TTC549 (cell line): ENCODE measurements at regions not wholly inside any gene's neighbourhood (a gene's known extent, or its start where the extent isn't known, plus 50 kb on each side); places are given as distances from the start of the nearest gene placed in this dataset.

Experiments used
- FAIRE-seq: peaks from 2 replicates; lab custom pipeline; 2012; peaks lifted over from hg19 to GRCh38; lab: Jason Lieb, UNC

- FAIRE-seq = no peak
Observed at GRCh38 chr9:79929285-79929684, 357.5 kb downstream of the TLE4 start.

- FAIRE-seq = no peak
Observed at GRCh38 chr9:79928661-79929223, 357.0 kb downstream of the TLE4 start.

DNA sequence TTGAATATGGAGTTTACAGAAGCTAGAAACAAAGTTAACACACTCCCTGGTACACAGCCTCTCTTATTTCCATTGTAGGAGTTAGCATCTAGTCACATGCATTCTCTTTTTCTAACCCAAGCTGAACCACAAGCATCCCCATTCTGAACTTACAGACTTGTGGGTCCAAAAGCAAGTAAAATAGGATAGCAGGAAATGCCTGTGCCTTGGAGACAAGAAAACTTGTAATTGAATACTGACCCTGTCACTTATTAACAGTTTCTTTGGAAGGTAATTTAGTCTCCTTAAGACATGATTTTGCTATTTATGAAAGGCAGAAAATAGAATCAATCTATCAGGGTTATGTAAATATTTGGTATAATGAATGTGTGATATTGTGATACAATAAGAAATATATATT lies 353.6 kb downstream of the TLE4 start:
- FAIRE-seq = no peak

GRCh38 chr9:79924836-79925235 lies 353.1 kb downstream of the TLE4 start:
- no peak for FAIRE-seq

- FAIRE-seq = no peak
Observed at GRCh38 chr9:79917421-79917820, 345.7 kb downstream of the TLE4 start.

DNA sequence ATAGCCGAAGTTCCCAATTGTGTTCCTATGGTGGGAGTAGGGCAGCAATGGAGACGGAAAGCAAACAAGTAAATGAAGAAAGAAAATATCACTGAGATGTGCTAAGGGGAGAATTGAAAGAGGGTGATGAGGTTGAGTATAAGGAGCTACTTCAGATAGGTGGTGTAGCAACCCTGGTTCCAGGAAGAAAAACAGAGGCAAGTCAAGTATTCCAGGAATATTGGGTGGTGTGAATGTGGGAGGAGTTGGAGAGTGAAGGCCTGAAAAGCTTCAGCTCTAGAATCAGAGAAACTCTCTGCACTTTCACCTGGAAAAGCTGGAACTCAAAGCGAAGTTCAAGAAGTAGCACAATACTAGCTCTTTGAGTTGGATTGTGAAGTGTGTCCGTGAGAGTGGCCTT lies 342.1 kb downstream of the TLE4 start:
- no peak for FAIRE-seq

DNA sequence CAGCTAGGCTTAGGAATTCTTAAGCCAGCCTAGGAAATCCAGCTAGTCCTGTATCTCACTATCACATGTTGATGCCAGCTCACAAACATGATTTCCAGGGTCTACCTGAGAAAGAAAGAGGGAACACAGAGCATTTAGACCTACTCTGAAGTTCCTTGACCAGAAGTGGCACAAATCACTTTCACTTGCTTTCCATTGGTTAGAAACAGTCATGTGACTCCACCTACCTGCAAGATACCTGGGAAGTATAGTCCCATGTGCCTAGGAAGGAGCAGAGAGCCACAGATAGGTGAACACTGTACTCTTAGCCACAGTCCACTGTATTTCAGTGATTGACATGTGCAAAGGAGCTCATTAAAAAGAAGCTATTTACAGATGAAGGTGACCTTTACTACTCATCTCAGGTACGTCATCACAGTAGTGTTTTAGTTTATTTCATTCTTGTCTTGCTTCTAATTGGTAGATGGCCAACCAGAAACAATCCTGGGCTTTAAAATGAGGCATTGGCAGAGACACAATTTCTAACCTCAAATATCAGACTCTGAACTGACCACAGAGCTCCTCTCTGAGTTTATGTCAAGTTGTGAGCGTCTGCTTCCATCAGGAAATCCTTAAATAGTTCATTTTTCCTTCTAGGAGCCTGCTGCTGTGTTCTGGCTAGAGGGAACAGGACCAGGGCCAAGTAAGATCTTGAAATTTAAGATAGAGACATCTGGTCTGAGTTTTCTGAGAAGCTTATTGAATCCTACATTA lies 340.7 kb downstream of the TLE4 start:
- FAIRE-seq = no peak

DNA sequence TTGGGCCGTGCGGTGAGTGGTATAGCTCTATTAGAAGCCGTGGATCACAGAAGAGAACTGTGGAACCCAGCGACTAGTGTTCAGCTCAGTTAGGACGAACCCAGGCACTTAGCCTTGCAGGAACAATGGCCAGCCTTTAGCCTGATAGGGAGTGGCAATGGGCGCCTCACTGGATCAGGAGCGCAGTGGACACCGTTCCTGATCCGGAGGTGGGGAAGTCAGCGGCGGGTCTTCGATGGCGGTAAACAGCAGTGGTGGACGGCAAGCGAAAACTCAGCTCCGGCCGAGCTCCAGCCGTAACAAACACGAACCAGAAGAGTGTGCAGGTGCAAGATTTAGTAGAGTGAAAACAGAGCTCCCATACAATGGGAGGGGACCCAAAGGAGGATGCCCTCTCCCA lies 340.0 kb downstream of the TLE4 start:
- FAIRE-seq = no peak

DNA sequence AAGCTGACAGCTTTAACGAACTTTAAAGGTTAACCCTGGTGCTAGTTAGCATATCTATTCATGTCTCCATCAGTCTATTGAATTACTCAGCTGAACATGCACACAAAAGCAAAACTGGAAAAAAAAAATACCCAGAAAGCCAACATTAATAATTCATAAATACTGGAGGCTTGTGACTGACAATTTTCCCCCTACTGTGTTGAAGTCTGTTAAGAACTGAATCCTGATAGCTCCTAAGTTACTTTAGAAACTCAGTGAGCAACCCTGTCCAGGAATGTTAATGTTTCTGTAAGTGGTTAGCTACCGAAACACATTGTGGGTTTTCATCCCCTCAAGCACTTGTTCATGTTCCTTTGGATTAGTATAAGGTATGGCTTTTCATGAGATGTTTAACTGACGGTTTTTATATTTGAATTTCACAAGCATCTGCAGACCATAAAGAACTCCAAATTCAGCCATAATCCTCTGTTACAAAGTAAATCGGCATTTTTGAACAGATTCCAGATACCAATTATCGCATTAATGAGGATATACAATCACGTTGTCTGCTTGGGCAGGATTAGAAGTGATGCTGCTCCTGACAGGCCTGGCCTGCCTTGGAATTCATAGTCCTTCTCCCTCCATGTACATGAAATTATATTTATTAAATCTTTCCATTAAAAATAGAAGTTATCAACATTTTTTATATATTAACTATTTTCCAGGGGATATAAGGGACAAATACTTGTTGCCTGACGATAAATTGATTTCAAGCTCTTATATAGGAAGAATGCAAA lies 331.2 kb downstream of the TLE4 start:
- FAIRE-seq = no peak

DNA sequence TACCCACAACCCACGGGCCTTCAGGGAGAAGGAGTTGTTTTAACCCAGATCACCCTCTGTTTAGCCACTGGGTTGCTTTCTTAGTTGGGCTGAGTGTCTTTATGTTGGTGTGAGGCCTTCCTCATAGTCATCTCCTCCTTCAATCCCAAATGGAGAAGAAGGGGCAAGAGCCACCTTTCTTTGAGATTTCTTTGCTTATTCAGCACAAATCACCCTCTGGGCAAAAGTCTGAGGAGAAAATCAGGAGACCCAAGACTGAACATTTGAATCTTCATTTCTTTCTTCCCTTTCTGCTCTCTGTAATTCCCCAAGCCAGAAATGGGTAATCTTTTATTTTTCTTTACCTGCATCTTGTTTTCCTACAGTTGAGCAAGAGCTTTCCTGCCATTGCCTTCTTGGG lies 329.0 kb downstream of the TLE4 start:
- FAIRE-seq = no peak

GRCh38 chr9:79896390-79896980 lies 324.7 kb downstream of the TLE4 start:
- FAIRE-seq = no peak

- no peak for FAIRE-seq
Observed at GRCh38 chr9:79895232-79895631, 323.5 kb downstream of the TLE4 start.

GRCh38 chr9:79889369-79889768 lies 317.6 kb downstream of the TLE4 start:
- no peak for FAIRE-seq

DNA sequence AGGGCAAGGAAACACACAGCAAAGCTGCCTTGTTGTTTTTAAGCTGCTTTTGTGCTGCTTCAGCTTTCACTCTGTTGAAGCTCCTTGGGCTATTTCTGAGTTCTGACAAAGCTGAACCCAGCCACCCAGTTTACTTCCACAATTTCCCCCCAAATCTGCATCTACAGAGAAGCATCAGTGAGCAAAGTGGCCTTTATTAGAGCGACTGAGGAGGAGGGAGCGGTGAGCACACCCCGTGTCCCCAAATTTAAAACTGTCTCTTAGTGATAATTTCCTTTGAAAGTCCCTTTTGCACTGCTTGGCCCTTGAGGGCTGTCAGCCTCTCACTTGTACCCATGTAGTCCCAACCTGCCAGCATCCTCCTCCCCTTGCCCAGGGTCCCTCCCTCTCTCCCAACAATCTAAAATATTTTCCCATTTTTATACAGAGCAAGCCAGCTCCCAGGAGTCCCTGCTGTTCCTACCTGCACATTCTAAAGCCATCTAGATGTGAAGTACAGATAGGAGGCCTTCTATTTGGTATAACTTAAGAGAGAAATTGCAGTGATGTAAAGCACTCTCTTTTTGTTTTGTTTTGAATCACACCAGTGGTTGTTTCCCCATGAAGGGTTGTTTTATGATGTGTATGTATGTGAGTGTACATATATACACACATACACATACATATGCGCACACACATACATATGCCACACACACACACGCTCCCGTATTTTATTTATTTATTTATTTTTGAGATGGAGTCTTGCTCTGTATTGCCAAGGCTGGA lies 313.5 kb downstream of the TLE4 start:
- no peak for FAIRE-seq

DNA sequence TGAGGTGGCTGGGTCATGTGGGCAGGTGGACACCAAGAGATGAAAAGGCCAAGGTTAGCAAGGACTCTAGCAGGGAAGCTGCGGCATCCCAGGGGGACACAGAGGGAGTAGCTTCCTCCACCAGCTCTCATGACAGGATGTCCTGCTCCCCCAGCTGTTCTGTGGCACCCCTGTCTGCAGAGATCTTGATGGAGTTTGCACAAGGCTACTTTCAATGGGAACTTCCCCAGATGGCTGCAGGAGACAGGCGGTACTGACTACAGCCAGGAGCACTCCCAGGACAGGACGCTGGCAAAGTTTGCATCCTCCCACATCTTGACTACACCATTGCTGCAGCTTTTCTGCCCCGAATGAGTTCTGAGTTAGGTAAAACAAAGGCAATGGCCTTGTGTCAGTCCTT lies 312.8 kb downstream of the TLE4 start:
- no peak for FAIRE-seq

- no peak for FAIRE-seq
Observed at GRCh38 chr9:79883073-79883645, 311.4 kb downstream of the TLE4 start.

DNA sequence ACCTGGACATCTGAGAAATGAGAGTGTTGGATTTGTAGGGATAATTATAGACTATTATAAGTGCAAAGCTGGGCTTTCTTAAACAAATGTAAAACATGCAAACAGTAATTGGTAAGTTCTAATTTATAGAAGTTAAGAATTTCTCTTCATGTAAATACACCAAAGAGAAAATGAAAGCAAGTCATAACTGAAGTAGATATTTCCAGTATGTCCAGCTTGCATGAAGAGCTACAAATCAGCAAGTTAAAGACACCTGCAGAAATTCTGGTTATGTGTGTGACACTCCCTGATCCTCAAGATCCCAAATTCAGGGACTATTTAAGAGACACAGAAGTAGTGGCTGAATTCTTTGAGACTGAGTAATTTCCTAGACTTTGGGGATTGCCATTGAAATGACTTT lies 308.9 kb downstream of the TLE4 start:
- FAIRE-seq = no peak

DNA sequence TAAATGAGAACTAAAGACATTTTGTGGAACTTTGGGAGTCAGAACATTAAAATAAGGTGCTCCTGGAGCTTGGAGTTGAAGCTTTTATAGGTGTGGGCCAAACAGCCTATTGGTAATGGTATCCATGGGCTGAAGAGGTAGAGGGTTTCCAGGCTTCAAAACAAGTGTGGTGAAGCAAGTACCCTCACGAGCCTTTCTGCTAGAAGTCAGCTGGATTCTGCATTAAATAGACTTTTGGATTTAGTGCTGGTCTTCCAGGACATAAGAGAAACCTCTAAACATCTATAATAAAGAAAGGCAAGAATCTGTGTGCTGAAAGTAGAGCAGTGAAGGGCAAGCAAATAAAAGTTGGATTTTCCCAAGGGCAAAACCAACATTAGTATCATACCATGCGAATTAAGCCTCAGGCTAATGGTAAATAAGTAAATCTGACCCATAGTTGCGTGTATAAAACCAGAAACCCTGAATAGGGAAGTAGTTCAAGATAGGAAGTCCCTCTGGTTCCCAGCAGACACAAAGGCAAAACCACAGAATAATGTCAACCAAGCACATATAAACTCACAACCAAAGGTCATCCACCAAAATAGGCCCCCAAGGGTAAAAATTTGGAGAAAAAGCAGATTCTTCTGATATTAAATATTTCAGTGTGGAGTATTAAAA lies 306.3 kb downstream of the TLE4 start:
- no peak for FAIRE-seq

GRCh38 chr9:79868567-79869189 lies 296.9 kb downstream of the TLE4 start:
- FAIRE-seq = no peak

- FAIRE-seq = no peak
Observed at GRCh38 chr9:79862921-79863890, 291.4 kb downstream of the TLE4 start.
